Parathyroid adenoma (tissue), 2 donors: ENCODE measurements at regions not wholly inside any gene's neighbourhood (a gene's known extent, or its start where the extent isn't known, plus 50 kb on each side); places are given as distances from the start of the nearest gene placed in this dataset.

Experiments used
- H2AFZ ChIP-seq: fragments of 300-600 bp; sonication (generic); one replicate; pipeline ENCODE4 v1.7.0; 2017; ENCODE audit warnings: antibody characterized with exemption, mild to moderate bottlenecking
- H3K27ac ChIP-seq: fragments of 300-600 bp; sonication (generic); one replicate; pipeline ENCODE4 v1.7.0; 2017
- H3K27me3 ChIP-seq: fragments of 300-600 bp; sonication (generic); one replicate; pipeline ENCODE4 v1.7.0; 2017; ENCODE audit warnings: low read length; ENCODE audit not compliant: control insufficient read depth, insufficient read depth
- H3K36me3 ChIP-seq: fragments of 300-600 bp; sonication (generic); one replicate; pipeline ENCODE4 v1.7.0; 2017; ENCODE audit warnings: low read length; ENCODE audit not compliant: control insufficient read depth, insufficient read depth
- H3K4me1 ChIP-seq: fragments of 300-600 bp; sonication (generic); one replicate; pipeline ENCODE4 v1.7.0; 2017; ENCODE audit warnings: control low read depth
- H3K4me2 ChIP-seq: fragments of 300-600 bp; sonication (generic); one replicate; pipeline ENCODE4 v1.7.0; 2017; ENCODE audit warnings: low read length
- H3K4me3 ChIP-seq: fragments of 300-600 bp; sonication (generic); one replicate; pipeline ENCODE4 v1.7.0; 2017; ENCODE audit warnings: low read depth, low read length
- H3K79me2 ChIP-seq: fragments of 300-600 bp; sonication (generic); one replicate; pipeline ENCODE4 v1.7.0; 2017; ENCODE audit warnings: control low read depth
- H3K9ac ChIP-seq: fragments of 300-600 bp; sonication (generic); one replicate; pipeline ENCODE4 v1.7.0; 2017; ENCODE audit warnings: mild to moderate bottlenecking
- H3K9me3 ChIP-seq: fragments of 300-600 bp; sonication (generic); one replicate; pipeline ENCODE4 v1.7.0; 2017; ENCODE audit warnings: low read length; ENCODE audit not compliant: control insufficient read depth
- CTCF ChIP-seq: fragments of 300-600 bp; sonication (generic); IDR thresholded peaks from one replicate; pipeline ENCODE4 v1.7.0; 2017; ENCODE audit warnings: antibody characterized with exemption, mild to moderate bottlenecking
- donor health status: primary hyperparathyroidism.

GRCh38 chr3:99163314-99163713 lies 261.8 kb upstream of the DCBLD2 start:
- no peak for TF ChIP-seq CTCF
- no peaks in the 10 kb centered on the region for H3K79me2 ChIP-seq
- H3K27me3 ChIP-seq = no peaks in the 10 kb centered on the region
- H3K27ac ChIP-seq = no peak overlapping the region
- no peaks in the 10 kb centered on the region for H3K4me1 ChIP-seq
- no peak overlapping the region for H3K4me2 ChIP-seq
- no peak overlapping the region for H3K9ac ChIP-seq
- no peaks in the 10 kb centered on the region for H3K9me3 ChIP-seq
- H3K4me3 ChIP-seq = no peak overlapping the region
- no peaks in the 10 kb centered on the region for H3K36me3 ChIP-seq
- no peak overlapping the region for H2AFZ ChIP-seq

DNA sequence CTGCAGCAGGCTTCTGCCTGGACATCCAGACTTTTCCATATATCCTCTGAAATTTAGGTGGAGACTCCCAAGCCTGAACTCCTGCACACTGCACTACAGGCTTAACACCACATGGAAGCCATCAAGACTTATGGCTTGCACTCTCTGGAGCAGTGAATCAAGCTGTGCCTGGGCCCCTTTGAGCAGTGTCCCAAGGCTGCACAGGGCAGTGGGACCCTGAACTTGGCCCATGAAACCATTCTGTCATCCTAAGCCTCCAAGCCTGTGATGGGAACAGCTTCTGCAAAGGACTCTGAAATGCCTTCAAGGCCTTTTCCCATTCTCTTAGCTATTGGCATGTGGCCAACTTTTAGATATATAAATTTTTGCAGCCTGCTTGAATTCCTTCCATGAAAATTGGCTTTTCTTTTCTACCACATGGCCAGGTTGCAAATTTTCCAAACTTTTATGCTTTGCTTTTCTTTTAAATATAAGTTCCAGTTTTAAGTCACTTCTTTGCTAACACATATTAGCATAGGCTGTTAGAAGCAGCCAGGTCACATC lies 257.8 kb upstream of the DCBLD2 start:
- H3K27me3 ChIP-seq = no peaks in the 10 kb centered on the region
- no peak overlapping the region for H3K27ac ChIP-seq
- TF ChIP-seq CTCF = no peak
- H3K9ac ChIP-seq = no peak overlapping the region
- no peaks in the 10 kb centered on the region for H3K79me2 ChIP-seq
- no peak overlapping the region for H3K4me2 ChIP-seq
- H3K9me3 ChIP-seq = no peaks in the 10 kb centered on the region
- H3K36me3 ChIP-seq = no peaks in the 10 kb centered on the region
- H2AFZ ChIP-seq = no peak overlapping the region
- no peak overlapping the region for H3K4me3 ChIP-seq
- no peaks in the 10 kb centered on the region for H3K4me1 ChIP-seq

DNA sequence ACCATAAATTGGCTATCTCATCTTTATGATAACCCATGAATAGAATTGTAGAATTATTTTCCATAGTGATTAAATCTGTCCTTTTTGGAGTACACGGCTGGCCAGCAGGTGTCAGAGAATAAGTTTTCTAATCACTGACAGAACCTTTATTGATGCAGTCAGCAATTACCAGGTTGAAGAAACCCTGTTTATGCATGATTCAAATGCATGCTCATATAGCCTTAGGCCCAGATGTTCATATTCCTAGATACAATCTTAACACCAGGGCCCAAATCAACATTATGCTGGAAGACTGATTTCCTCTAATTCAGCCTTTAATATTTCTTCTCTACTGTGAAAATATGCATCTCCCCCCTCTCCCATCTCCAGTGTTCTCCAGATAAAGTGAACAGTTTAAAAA lies 243.5 kb upstream of the DCBLD2 start:
- no peaks in the 10 kb centered on the region for H3K36me3 ChIP-seq
- peak overlapping the region; percentile 4 for H2AFZ ChIP-seq
- peaks cover 7% of the 10 kb centered on the region for H3K4me1 ChIP-seq
- H3K27me3 ChIP-seq = no peaks in the 10 kb centered on the region
- no peaks in the 10 kb centered on the region for H3K79me2 ChIP-seq
- TF ChIP-seq CTCF = no peak
- no peak overlapping the region for H3K4me2 ChIP-seq
- no peak overlapping the region for H3K4me3 ChIP-seq
- H3K27ac ChIP-seq = no peak overlapping the region
- H3K9me3 ChIP-seq = no peaks in the 10 kb centered on the region
- H3K9ac ChIP-seq = no peak overlapping the region

DNA sequence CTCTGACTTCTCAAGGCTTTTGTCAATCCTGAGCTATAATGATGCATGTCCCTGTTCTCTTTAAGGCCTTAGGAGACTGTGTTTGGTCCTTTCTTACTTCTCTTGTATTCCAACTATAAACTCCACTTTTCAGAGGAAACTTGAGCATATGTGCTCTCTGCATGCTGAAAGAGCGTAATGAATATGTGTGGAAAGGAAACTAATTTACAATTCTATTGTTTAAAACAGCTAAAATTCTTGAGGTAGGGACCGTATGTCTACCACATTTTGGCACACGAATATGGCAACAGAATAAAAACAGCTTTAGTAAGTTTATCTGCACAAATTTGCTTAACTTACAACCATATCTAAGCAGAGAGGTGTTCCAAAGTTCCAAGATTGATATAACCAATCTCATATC lies 242.0 kb upstream of the DCBLD2 start:
- no peak overlapping the region for H3K9ac ChIP-seq

More for the DNA sequence above, 242.0 kb upstream of the DCBLD2 start:
- no peak overlapping the region for H3K27ac ChIP-seq
- no peak overlapping the region for H3K4me3 ChIP-seq
- no peak overlapping the region for H3K4me2 ChIP-seq
- TF ChIP-seq CTCF = no peak
- H3K27me3 ChIP-seq = no peaks in the 10 kb centered on the region
- H2AFZ ChIP-seq = peak overlapping the region; percentile 43
- no peaks in the 10 kb centered on the region for H3K36me3 ChIP-seq
- H3K4me1 ChIP-seq = peaks cover 7% of the 10 kb centered on the region
- no peaks in the 10 kb centered on the region for H3K9me3 ChIP-seq
- H3K79me2 ChIP-seq = no peaks in the 10 kb centered on the region
